Breast epithelium (tissue), 3 donors: ENCODE measurements at regions not wholly inside any gene's neighbourhood (a gene's known extent, or its start where the extent isn't known, plus 50 kb on each side); places are given as distances from the start of the nearest gene placed in this dataset.

Experiments used
- POLR2AphosphoS5 ChIP-seq, 3 donors: sonication (generic); formaldehyde crosslinking; IDR thresholded peaks; one replicate each; pipeline ENCODE4 v1.6.1; 2017; ENCODE audit warnings: antibody characterized with exemption in 3 of 3
- TF ChIP-seq, protein P1 (sequence below), 3 donors: fragments of 450-650 bp; IDR thresholded peaks; one replicate each; pipeline ENCODE4 v1.5.1; 2016 to 2017; ENCODE audit warnings: antibody characterized with exemption in 3 of 3, mild to moderate bottlenecking in 3 of 3, moderate library complexity in 3 of 3

DNA sequence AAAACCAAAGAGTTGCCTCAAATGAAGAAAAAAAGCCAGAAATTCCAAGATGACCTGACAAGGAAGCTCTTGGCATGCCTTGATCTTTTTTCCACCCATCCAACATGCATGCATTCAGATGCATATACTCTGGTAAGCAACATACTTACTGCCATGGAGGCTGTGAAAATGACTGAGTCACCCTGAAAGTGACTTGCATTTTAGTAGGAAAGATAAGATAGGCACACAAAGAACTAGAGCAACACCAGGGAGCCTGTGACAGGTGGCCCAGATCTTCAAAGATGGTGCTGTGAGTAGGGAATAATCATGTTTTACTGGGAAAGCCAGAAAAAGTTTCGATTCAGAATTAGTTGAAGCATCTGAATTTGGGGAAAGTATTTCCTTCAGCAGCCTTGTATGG lies 185.1 kb upstream of the SLCO3A1 start:
- no peak for TF ChIP-seq POLR2AphosphoS5 (IDR thresholded peaks at IDR 0.05)
- TF ChIP-seq, protein P1, sequence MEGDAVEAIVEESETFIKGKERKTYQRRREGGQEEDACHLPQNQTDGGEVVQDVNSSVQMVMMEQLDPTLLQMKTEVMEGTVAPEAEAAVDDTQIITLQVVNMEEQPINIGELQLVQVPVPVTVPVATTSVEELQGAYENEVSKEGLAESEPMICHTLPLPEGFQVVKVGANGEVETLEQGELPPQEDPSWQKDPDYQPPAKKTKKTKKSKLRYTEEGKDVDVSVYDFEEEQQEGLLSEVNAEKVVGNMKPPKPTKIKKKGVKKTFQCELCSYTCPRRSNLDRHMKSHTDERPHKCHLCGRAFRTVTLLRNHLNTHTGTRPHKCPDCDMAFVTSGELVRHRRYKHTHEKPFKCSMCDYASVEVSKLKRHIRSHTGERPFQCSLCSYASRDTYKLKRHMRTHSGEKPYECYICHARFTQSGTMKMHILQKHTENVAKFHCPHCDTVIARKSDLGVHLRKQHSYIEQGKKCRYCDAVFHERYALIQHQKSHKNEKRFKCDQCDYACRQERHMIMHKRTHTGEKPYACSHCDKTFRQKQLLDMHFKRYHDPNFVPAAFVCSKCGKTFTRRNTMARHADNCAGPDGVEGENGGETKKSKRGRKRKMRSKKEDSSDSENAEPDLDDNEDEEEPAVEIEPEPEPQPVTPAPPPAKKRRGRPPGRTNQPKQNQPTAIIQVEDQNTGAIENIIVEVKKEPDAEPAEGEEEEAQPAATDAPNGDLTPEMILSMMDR (IDR thresholded peaks at IDR 0.05) = no peak
